CD4-positive, alpha-beta T cell treated with Interleukin-4 for 4 hours (primary cell): ENCODE measurements at regions not wholly inside any gene's neighbourhood (a gene's known extent, or its start where the extent isn't known, plus 50 kb on each side); places are given as distances from the start of the nearest gene placed in this dataset.

Experiments used
- DNase-seq: peaks from one replicate; pipeline ENCODE4 v3.0.0-alpha.2; 2020

GRCh38 chr10:3225561-3225960 is 53.0 kb upstream of the PITRM1 start:
- DNase-seq, result no peak

GRCh38 chr10:3224241-3224640 is 51.7 kb upstream of the PITRM1 start:
- no peak for DNase-seq

- no peak for DNase-seq
Measured at GRCh38 chr10:3222626-3223025, 50.0 kb upstream of the PITRM1 start.
